ENCODE measurements at regions not wholly inside any gene's neighbourhood (a gene's known extent, or its start where the extent isn't known, plus 50 kb on each side); places are given as distances from the start of the nearest gene placed in this dataset.

DNA sequence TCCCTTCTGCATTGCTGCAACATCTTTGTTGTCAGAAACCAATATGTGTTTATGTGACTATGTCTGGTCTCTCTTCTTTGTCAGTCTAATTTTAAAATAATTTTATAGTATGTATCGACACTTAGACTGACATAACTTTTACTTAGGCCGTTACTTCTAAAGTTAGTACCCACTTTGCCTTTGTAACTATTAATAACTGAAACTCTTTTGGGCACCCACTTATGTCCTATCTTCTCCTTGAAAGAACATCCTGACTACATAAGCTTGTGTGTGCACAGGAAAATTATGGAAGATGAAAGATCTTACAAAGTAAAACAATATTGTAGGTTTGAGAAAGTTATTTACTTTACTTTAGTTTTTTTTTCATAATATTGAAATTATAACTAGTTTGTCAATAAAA is 230.4 kb upstream of the CCDC179 start:
- H3K9me3 ChIP-seq (ENCODE audit: insufficient read depth, low read length), result no peaks in the 10 kb centered on the region
- no peaks in the 10 kb centered on the region for H3K4me1 ChIP-seq (ENCODE audit: low read length)
- H2AFZ ChIP-seq (ENCODE audit: low read depth, low read length), result no peak overlapping the region
- no peaks in the 10 kb centered on the region for H3K36me3 ChIP-seq (replicated peaks; ENCODE audit: low read depth, low read length)
- no peaks in the 10 kb centered on the region for H3K27me3 ChIP-seq (ENCODE audit: low read depth, low read length)
- H3K9ac ChIP-seq (ENCODE audit: low read length), result no peak overlapping the region
- no peak overlapping the region for H3K4me2 ChIP-seq (ENCODE audit: low read length)
- no peaks in the 10 kb centered on the region for H3K79me2 ChIP-seq (ENCODE audit: low read length)
- TF ChIP-seq, protein P1, sequence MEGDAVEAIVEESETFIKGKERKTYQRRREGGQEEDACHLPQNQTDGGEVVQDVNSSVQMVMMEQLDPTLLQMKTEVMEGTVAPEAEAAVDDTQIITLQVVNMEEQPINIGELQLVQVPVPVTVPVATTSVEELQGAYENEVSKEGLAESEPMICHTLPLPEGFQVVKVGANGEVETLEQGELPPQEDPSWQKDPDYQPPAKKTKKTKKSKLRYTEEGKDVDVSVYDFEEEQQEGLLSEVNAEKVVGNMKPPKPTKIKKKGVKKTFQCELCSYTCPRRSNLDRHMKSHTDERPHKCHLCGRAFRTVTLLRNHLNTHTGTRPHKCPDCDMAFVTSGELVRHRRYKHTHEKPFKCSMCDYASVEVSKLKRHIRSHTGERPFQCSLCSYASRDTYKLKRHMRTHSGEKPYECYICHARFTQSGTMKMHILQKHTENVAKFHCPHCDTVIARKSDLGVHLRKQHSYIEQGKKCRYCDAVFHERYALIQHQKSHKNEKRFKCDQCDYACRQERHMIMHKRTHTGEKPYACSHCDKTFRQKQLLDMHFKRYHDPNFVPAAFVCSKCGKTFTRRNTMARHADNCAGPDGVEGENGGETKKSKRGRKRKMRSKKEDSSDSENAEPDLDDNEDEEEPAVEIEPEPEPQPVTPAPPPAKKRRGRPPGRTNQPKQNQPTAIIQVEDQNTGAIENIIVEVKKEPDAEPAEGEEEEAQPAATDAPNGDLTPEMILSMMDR (IDR thresholded peaks at IDR 0.05; ENCODE audit: low read depth, low read length), result no peak
- no peak for TF ChIP-seq EZH2phosphoT487 (IDR thresholded peaks at IDR 0.05; ENCODE audit: low read depth)
- no peak overlapping the region for H3K27ac ChIP-seq (ENCODE audit: low read length)
- H4K20me1 ChIP-seq (ENCODE audit: insufficient read depth, low read length), result no peaks in the 10 kb centered on the region
- no peak overlapping the region for H3K4me3 ChIP-seq (ENCODE audit: low read length)

DNA sequence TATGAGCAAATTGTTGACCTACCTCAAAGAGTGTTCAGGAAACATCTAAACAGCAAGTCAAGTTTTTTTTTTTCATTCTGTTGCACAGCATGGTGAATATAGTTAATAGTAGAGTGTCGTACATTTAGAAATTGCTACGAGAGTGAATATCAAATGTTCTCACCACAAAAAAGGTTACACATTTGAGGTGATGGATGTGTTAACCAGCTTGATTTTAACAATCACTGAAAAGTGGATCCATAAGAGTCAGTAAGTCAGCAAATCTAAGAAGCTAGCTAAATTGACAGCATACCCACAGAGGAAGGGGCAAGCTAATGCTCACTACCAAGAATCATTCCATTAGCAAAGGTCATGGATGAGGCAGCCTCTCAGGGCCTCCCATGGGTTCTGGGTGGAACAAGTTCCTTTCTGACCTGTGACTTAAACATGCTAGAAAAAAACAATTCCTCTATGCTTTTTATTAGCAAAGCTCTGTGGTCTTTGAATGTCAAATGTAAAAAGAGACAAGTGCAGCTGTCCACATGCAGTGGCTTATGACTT is 235.4 kb upstream of the CCDC179 start:
- no peak for TF ChIP-seq EZH2phosphoT487 (IDR thresholded peaks at IDR 0.05; ENCODE audit: low read depth)
- TF ChIP-seq, protein P1 (IDR thresholded peaks at IDR 0.05; ENCODE audit: low read depth, low read length), result no peak
- H3K36me3 ChIP-seq (replicated peaks; ENCODE audit: low read depth, low read length), result no peaks in the 10 kb centered on the region
- H4K20me1 ChIP-seq (ENCODE audit: insufficient read depth, low read length), result no peaks in the 10 kb centered on the region

DNA sequence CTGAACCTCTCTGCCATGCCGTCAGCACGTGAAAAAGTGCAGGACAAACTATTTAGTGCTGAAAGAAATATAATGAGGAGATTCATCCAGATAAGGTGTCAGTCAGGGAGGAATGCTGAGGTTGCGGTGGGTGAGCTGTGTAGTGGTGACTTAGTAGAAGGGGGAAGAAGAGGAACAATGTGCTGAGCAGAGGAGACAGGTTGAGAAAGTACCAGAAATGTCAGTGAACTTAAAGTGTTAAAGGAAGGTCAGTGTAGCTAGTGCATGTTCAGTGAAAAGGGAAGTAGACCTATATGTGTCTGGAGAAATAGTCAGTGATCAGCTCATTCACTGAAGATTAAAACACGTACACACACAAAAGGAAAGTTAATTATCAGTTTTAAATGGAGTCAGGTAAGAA is 237.6 kb upstream of the CCDC179 start:
- Histone ChIP-seq H3K79me2 (ENCODE audit: low read length) (no peaks in the 10 kb centered on the region), H2AFZ (ENCODE audit: low read depth, low read length) (no peak overlapping the region), H3K36me3 (replicated peaks; ENCODE audit: low read depth, low read length) (no peaks in the 10 kb centered on the region), H3K4me3 (ENCODE audit: low read length) (no peak overlapping the region), H3K9ac (ENCODE audit: low read length) (no peak overlapping the region), H4K20me1 (ENCODE audit: insufficient read depth, low read length) (no peaks in the 10 kb centered on the region), H3K4me2 (ENCODE audit: low read length) (peak overlapping the region; percentile 8; the same call in 1 of the 2 replicates), H3K9me3 (ENCODE audit: insufficient read depth, low read length) (no peaks in the 10 kb centered on the region), H3K27ac (ENCODE audit: low read length) (no peak overlapping the region), H3K27me3 (ENCODE audit: low read depth, low read length) (no peaks in the 10 kb centered on the region), H3K4me1 (ENCODE audit: low read length) (peaks cover 7% of the 10 kb centered on the region; the same call in 1 of the 2 replicates)
- TF ChIP-seq, protein P1 (IDR thresholded peaks at IDR 0.05; ENCODE audit: low read depth, low read length), result no peak
- no peak for TF ChIP-seq EZH2phosphoT487 (IDR thresholded peaks at IDR 0.05; ENCODE audit: low read depth)

More for the DNA sequence above, 235.4 kb upstream of the CCDC179 start:
- H3K9me3 ChIP-seq (ENCODE audit: insufficient read depth, low read length), result no peaks in the 10 kb centered on the region
- H3K27me3 ChIP-seq (ENCODE audit: low read depth, low read length), result no peaks in the 10 kb centered on the region
- H2AFZ ChIP-seq (ENCODE audit: low read depth, low read length), result no peak overlapping the region
- peaks cover 7% of the 10 kb centered on the region; the same call in 1 of the 2 replicates for H3K4me1 ChIP-seq (ENCODE audit: low read length)
- H3K9ac ChIP-seq (ENCODE audit: low read length), result no peak overlapping the region
- H3K4me2 ChIP-seq (ENCODE audit: low read length), result no peak overlapping the region
- no peaks in the 10 kb centered on the region for H3K79me2 ChIP-seq (ENCODE audit: low read length)
- no peak overlapping the region for H3K27ac ChIP-seq (ENCODE audit: low read length)
- H3K4me3 ChIP-seq (ENCODE audit: low read length), result no peak overlapping the region

DNA sequence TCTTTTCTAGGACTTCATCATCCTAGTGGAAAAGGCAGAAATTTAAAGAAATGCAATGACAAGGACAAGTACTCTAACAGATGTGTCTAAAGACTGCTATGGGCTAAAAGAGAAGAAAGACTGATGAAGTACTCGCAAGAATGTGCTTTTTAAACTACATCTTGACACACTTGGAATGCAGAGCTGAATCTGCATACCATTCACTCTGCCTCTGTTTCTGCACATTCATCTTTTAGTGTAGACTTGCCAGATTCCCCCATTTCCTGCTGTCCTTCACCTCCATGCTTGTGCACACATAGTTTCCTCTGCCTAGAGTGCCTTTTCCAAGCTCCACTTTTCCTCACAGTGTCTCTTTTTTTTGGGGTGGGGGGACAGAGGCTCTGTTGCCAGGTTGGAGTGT is 239.0 kb upstream of the CCDC179 start:
- no peak overlapping the region for H3K27ac ChIP-seq (ENCODE audit: low read length)
- no peaks in the 10 kb centered on the region for H3K27me3 ChIP-seq (ENCODE audit: low read depth, low read length)
- H2AFZ ChIP-seq (ENCODE audit: low read depth, low read length), result no peak overlapping the region
- H3K9me3 ChIP-seq (ENCODE audit: insufficient read depth, low read length), result no peaks in the 10 kb centered on the region
- H3K9ac ChIP-seq (ENCODE audit: low read length), result no peak overlapping the region
- no peaks in the 10 kb centered on the region for H3K79me2 ChIP-seq (ENCODE audit: low read length)
- H3K4me2 ChIP-seq (ENCODE audit: low read length), result no peak overlapping the region
- H3K36me3 ChIP-seq (replicated peaks; ENCODE audit: low read depth, low read length), result no peaks in the 10 kb centered on the region
- TF ChIP-seq, protein P1 (IDR thresholded peaks at IDR 0.05; ENCODE audit: low read depth, low read length), result no peak
- TF ChIP-seq EZH2phosphoT487 (IDR thresholded peaks at IDR 0.05; ENCODE audit: low read depth), result no peak
- H3K4me1 ChIP-seq (ENCODE audit: low read length), result peaks cover 7% of the 10 kb centered on the region; the same call in 1 of the 2 replicates
- H3K4me3 ChIP-seq (ENCODE audit: low read length), result no peak overlapping the region
- no peaks in the 10 kb centered on the region for H4K20me1 ChIP-seq (ENCODE audit: insufficient read depth, low read length)
